Breast epithelium (tissue), 4 donors: ENCODE measurements at regions not wholly inside any gene's neighbourhood (a gene's known extent, or its start where the extent isn't known, plus 50 kb on each side); places are given as distances from the start of the nearest gene placed in this dataset.

Source experiments
- DNase-seq, 2 donors: peaks; one replicate each; pipeline ENCODE4 v3.0.0-alpha.2; 2019; ENCODE audit warnings: low spot score in 2 of 2
- H3K27ac ChIP-seq, 2 donors: fragments of 200-600 bp; sonication (generic) in 1 of 2; one replicate each; pipeline ENCODE4 v1.5.1; 2016 to 2019; ENCODE audit warnings: mild to moderate bottlenecking in 1 of 2
- H3K27me3 ChIP-seq, 2 donors: fragments of 200-600 bp; sonication (generic) in 1 of 2; one replicate each; pipeline versions ENCODE4 v1.5.1 to v1.6.0; 2017 to 2019; ENCODE audit warnings: control low read depth in 1 of 2, mild to moderate bottlenecking in 1 of 2
- H3K36me3 ChIP-seq: fragments of 200-600 bp; one replicate; pipeline ENCODE4 v1.5.1; 2019
- H3K4me1 ChIP-seq, 2 donors: fragments of 200-600 bp; sonication (generic); one replicate each; pipeline ENCODE4 v1.5.1; 2016 to 2019; ENCODE audit warnings: control low read depth in 1 of 2
- H3K4me3 ChIP-seq, 3 donors: fragments of 200-600 bp; sonication (generic); 1 replicate in 2 of 3; 2 replicates in 1 of 3; pipeline ENCODE4 v1.5.1; 2016 to 2019; ENCODE audit warnings: mild to moderate bottlenecking in 3 of 3, moderate library complexity in 2 of 3
- H3K9me3 ChIP-seq, 2 donors: fragments of 200-600 bp; sonication (generic) in 1 of 2; one replicate each; pipeline ENCODE4 v1.5.1; 2016 to 2019; ENCODE audit warnings: control low read depth in 1 of 2
- CTCF ChIP-seq, 3 donors: fragments of 450-650 bp; IDR thresholded peaks; one replicate each; pipeline ENCODE4 v1.5.1; 2016 to 2017; ENCODE audit warnings: antibody characterized with exemption in 3 of 3, mild to moderate bottlenecking in 3 of 3, moderate library complexity in 3 of 3
- POLR2A ChIP-seq: fragments of 450-650 bp; IDR thresholded peaks from one replicate; pipeline ENCODE4 v1.6.1; 2016; ENCODE audit warnings: antibody characterized with exemption, mild to moderate bottlenecking, moderate library complexity
- POLR2AphosphoS5 ChIP-seq, 3 donors: sonication (generic); formaldehyde crosslinking; IDR thresholded peaks; one replicate each; pipeline ENCODE4 v1.6.1; 2017; ENCODE audit warnings: antibody characterized with exemption in 3 of 3
- intact Hi-C: fragments of 100-400 bp; cut with DNase I; formaldehyde crosslinking; loops from one replicate; pipeline ENCODE4 v1.15.1; 2023; ENCODE audit warnings: low total_unique reads

GRCh38 chr4:180565856-180566431 lies 1677.3 kb upstream of the TENM3 start:
- Histone ChIP-seq H3K4me1 (no peaks in the 10 kb centered on the region), H3K4me3 (no peak overlapping the region), H3K9me3 (no peaks in the 10 kb centered on the region), H3K36me3 (no peaks in the 10 kb centered on the region), H3K27ac (no peak overlapping the region), H3K27me3 (no peaks in the 10 kb centered on the region)
- DNase-seq: no peak
- TF ChIP-seq POLR2AphosphoS5 (IDR thresholded peaks at IDR 0.05): no peak
- no peak for TF ChIP-seq POLR2A
- no peak for TF ChIP-seq CTCF (IDR thresholded peaks at IDR 0.05)
- intact Hi-C loops: no loop called here

- no peak overlapping the region for H3K27ac ChIP-seq
- intact Hi-C loops: no loop called here
- TF ChIP-seq POLR2A (no peak), CTCF (IDR thresholded peaks at IDR 0.05) (no peak), POLR2AphosphoS5 (IDR thresholded peaks at IDR 0.05) (no peak)
- no peak overlapping the region for H3K4me3 ChIP-seq
- H3K36me3 ChIP-seq: no peaks in the 10 kb centered on the region
- H3K27me3 ChIP-seq: no peaks in the 10 kb centered on the region
- no peak for DNase-seq
- H3K9me3 ChIP-seq: no peaks in the 10 kb centered on the region
- no peaks in the 10 kb centered on the region for H3K4me1 ChIP-seq
Observed at GRCh38 chr4:180566492-180566891, 1676.7 kb upstream of the TENM3 start.

GRCh38 chr4:180567080-180567479 lies 1676.1 kb upstream of the TENM3 start:
- DNase-seq: no peak
- Histone ChIP-seq H3K4me3 (no peak overlapping the region), H3K9me3 (no peaks in the 10 kb centered on the region), H3K36me3 (no peaks in the 10 kb centered on the region), H3K4me1 (no peaks in the 10 kb centered on the region), H3K27me3 (no peaks in the 10 kb centered on the region), H3K27ac (no peak overlapping the region)
- intact Hi-C loops: no loop called here
- TF ChIP-seq CTCF (IDR thresholded peaks at IDR 0.05) (no peak), POLR2A (no peak), POLR2AphosphoS5 (IDR thresholded peaks at IDR 0.05) (no peak)

GRCh38 chr4:180571516-180572055 lies 1671.6 kb upstream of the TENM3 start:
- H3K27me3 ChIP-seq: no peaks in the 10 kb centered on the region
- H3K4me1 ChIP-seq: no peaks in the 10 kb centered on the region
- no peak for TF ChIP-seq CTCF (IDR thresholded peaks at IDR 0.05)
- TF ChIP-seq POLR2A: no peak
- TF ChIP-seq POLR2AphosphoS5 (IDR thresholded peaks at IDR 0.05): no peak
- DNase-seq: no peak
- H3K4me3 ChIP-seq: no peak overlapping the region
- H3K9me3 ChIP-seq: no peaks in the 10 kb centered on the region
- intact Hi-C loops: no loop called here
- no peaks in the 10 kb centered on the region for H3K36me3 ChIP-seq
- H3K27ac ChIP-seq: no peak overlapping the region

GRCh38 chr4:180578175-180578574 lies 1665.0 kb upstream of the TENM3 start:
- no peak for TF ChIP-seq POLR2A
- TF ChIP-seq POLR2AphosphoS5 (IDR thresholded peaks at IDR 0.05): no peak
- no peak for TF ChIP-seq CTCF (IDR thresholded peaks at IDR 0.05)
- Histone ChIP-seq H3K36me3 (no peaks in the 10 kb centered on the region), H3K9me3 (no peaks in the 10 kb centered on the region), H3K27me3 (no peaks in the 10 kb centered on the region), H3K4me1 (no peaks in the 10 kb centered on the region), H3K4me3 (no peak overlapping the region), H3K27ac (no peak overlapping the region)
- DNase-seq: no peak
- intact Hi-C loops: no loop called here
